Omental fat pad (tissue), 3 donors: ENCODE measurements at regions not wholly inside any gene's neighbourhood (a gene's known extent, or its start where the extent isn't known, plus 50 kb on each side); places are given as distances from the start of the nearest gene placed in this dataset.

ENCODE experiments used
- ATAC-seq: fragments of 150-250 bp; one replicate; pipeline ENCODE4 v1.9.1; 2016; ENCODE audit warnings: mild to moderate bottlenecking, moderate library complexity; ENCODE audit not compliant: low FRiP score
- DNase-seq: peaks from one replicate; pipeline ENCODE4 v3.0.0-alpha.2; 2019; ENCODE audit warnings: low spot score
- CTCF ChIP-seq, 3 donors: fragments of 450-650 bp; IDR thresholded peaks; one replicate each; pipeline ENCODE4 v1.5.1; 2016 to 2017; ENCODE audit warnings: antibody characterized with exemption in 3 of 3, mild to moderate bottlenecking in 3 of 3, moderate library complexity in 2 of 3

- DNase-seq: no peak
- ATAC-seq: no peak
Measured at GRCh38 chr7:156024201-156024600, 211.9 kb upstream of the SHH start.

GRCh38 chr7:156022483-156023459, 210.5 kb upstream of the SHH start:
- ATAC-seq (no peak), DNase-seq (no peak)
- no peak for TF ChIP-seq CTCF (IDR thresholded peaks at IDR 0.05)

More at GRCh38 chr7:156024201-156024600, 211.9 kb upstream of the SHH start:
- no peak for TF ChIP-seq CTCF (IDR thresholded peaks at IDR 0.05)

- DNase-seq (no peak), ATAC-seq (no peak)
- no peak for TF ChIP-seq CTCF (IDR thresholded peaks at IDR 0.05)
Measured at GRCh38 chr7:156021471-156021870, 209.2 kb upstream of the SHH start.

- TF ChIP-seq CTCF (IDR thresholded peaks at IDR 0.05): no peak
- no peak for DNase-seq
- no peak for ATAC-seq
Measured at GRCh38 chr7:156020566-156020965, 208.3 kb upstream of the SHH start.

GRCh38 chr7:156019776-156020565, 207.7 kb upstream of the SHH start:
- no peak for TF ChIP-seq CTCF (IDR thresholded peaks at IDR 0.05)
- DNase-seq (no peak), ATAC-seq (no peak)

- no peak for ATAC-seq
Measured at GRCh38 chr7:156019308-156019707, 207.0 kb upstream of the SHH start.

More at GRCh38 chr7:156019308-156019707, 207.0 kb upstream of the SHH start:
- no peak for DNase-seq
- no peak for TF ChIP-seq CTCF (IDR thresholded peaks at IDR 0.05)
